SK-N-SH (cell line): ENCODE measurements at regions not wholly inside any gene's neighbourhood (a gene's known extent, or its start where the extent isn't known, plus 50 kb on each side); places are given as distances from the start of the nearest gene placed in this dataset.
"Not testable (repeated sequence)": the region's sequence is repeated elsewhere in the genome, so short reads cannot be mapped to it uniquely, and the experiment has no call there.

ENCODE experiments used
- CTCF ChIA-PET: fragments of 300-600, 350-600 bp; formaldehyde crosslinking; extraction: SDS; loops from one replicate; lab custom pipeline; 2021; lab: Yijun Ruan, JAX
- POLR2A ChIA-PET: fragments of 350-600 bp; sonication (Branson Sonifier 250); formaldehyde crosslinking; extraction: SDS; loops from one replicate; lab custom pipeline; 2020; ENCODE audit warnings: antibody characterized with exemption, inconsistent platforms; lab: Yijun Ruan, JAX
- DNase-seq: peaks from one replicate; pipeline ENCODE4 v3.0.0; 2012
- H2AFZ ChIP-seq: fragments of 200-600 bp; sonication (generic); 2 replicates; pipeline ENCODE4 v1.8.1; 2016; ENCODE audit warnings: antibody characterized with exemption, mild to moderate bottlenecking, low read depth
- H3F3A ChIP-seq: fragments of 200-600 bp; sonication (generic); replicated peaks from 2 replicates; pipeline ENCODE3; 2016; ENCODE audit warnings: antibody characterized with exemption, mild to moderate bottlenecking; ENCODE audit not compliant: insufficient read depth
- H3K27ac ChIP-seq, 2 experiments: fragments of 200-500 bp in 1 of 2; fragments of 200-600 bp in 1 of 2; sonication (Bioruptor generic) in 1 of 2; sonication (generic), shearing (Covaris generic) in 1 of 2; 2 replicates each; pipeline versions ENCODE4 v1.5.1 to v1.6.1; 2014 to 2016; ENCODE audit warnings: low read depth in 2 of 2, inconsistent platforms in 1 of 2, low read length in 1 of 2, mild to moderate bottlenecking in 1 of 2, mixed read lengths in 1 of 2
- H3K27me3 ChIP-seq: fragments of 200-600 bp; sonication (generic), shearing (Covaris generic); 2 replicates; pipeline ENCODE4 v1.6.1; 2016; ENCODE audit warnings: mixed run types; ENCODE audit not compliant: insufficient read depth
- H3K36me3 ChIP-seq, 2 experiments: fragments of 200-500 bp in 1 of 2; fragments of 200-600 bp in 1 of 2; sonication (Bioruptor generic) in 1 of 2; sonication (generic) in 1 of 2; replicated peaks in 1 of 2; 2 replicates each; pipeline versions ENCODE3 to v1.5.1; 2014 to 2016; ENCODE audit warnings: low read length in 1 of 2, mild to moderate bottlenecking in 1 of 2; ENCODE audit not compliant: insufficient read depth in 2 of 2, control insufficient read depth in 1 of 2
- H3K4me1 ChIP-seq, 2 experiments: fragments of 200-500 bp in 1 of 2; fragments of 200-600 bp in 1 of 2; sonication (Bioruptor generic) in 1 of 2; sonication (generic), shearing (Covaris generic) in 1 of 2; 2 replicates each; pipeline versions ENCODE4 v1.5.1 to v1.6.1; 2014 to 2016; ENCODE audit warnings: low read depth in 1 of 2, low read length in 1 of 2, mixed run types in 1 of 2; ENCODE audit not compliant: insufficient read depth in 2 of 2, control insufficient read depth in 1 of 2
- H3K4me2 ChIP-seq: fragments of 200-600 bp; sonication (generic), shearing (Covaris generic); 2 replicates; pipeline ENCODE4 v1.6.1; 2017; ENCODE audit warnings: mixed run types
- H3K4me3 ChIP-seq, 2 experiments: fragments of 200-500 bp in 1 of 2; fragments of 200-600 bp in 1 of 2; sonication (Bioruptor generic) in 1 of 2; sonication (generic), shearing (Covaris generic) in 1 of 2; 2 replicates each; pipeline versions ENCODE4 v1.5.1 to v1.8.1; 2014 to 2016; ENCODE audit warnings: low read depth in 2 of 2, inconsistent platforms in 1 of 2, low read length in 1 of 2, mild to moderate bottlenecking in 1 of 2, mixed read lengths in 1 of 2, moderate library complexity in 1 of 2
- H3K79me2 ChIP-seq: fragments of 200-600 bp; sonication (generic); 2 replicates; pipeline ENCODE4 v1.8.1; 2017; ENCODE audit warnings: mild to moderate bottlenecking; ENCODE audit not compliant: insufficient read depth
- H3K9ac ChIP-seq: fragments of 200-600 bp; sonication (generic); 2 replicates; pipeline ENCODE4 v1.6.1; 2017; ENCODE audit warnings: mixed run types
- H3K9me2 ChIP-seq: fragments of 200-600 bp; sonication (generic); 2 replicates; pipeline ENCODE4 v1.6.1; 2017; ENCODE audit warnings: mixed run types
- H3K9me3 ChIP-seq: fragments of 200-600 bp; sonication (generic); 2 replicates; pipeline ENCODE4 v1.6.1; 2017; ENCODE audit warnings: mixed run types, mild to moderate bottlenecking, moderate library complexity
- H4K20me1 ChIP-seq: fragments of 200-600 bp; sonication (generic); 2 replicates; pipeline ENCODE4 v1.6.1; 2017; ENCODE audit warnings: mild to moderate bottlenecking, mixed run types; ENCODE audit not compliant: insufficient read depth
- ELF1 ChIP-seq: IDR thresholded peaks from 2 replicates; pipeline ENCODE4 v1.4.0; 2012
- EP300 ChIP-seq, 2 experiments: IDR thresholded peaks; 2 replicates each; pipeline versions ENCODE4 v1.4.0 to v1.6.1; 2012; ENCODE audit warnings: borderline replicate concordance in 1 of 2, low read depth in 1 of 2, low read length in 1 of 2
- FOXJ3 ChIP-seq: sonication (generic); formaldehyde crosslinking; IDR thresholded peaks from 2 replicates; pipeline ENCODE4 v1.5.1; 2020; ENCODE audit warnings: mild to moderate bottlenecking, missing genetic modification reagents
- FOXM1 ChIP-seq: IDR thresholded peaks from 2 replicates; pipeline ENCODE4 v1.4.0; 2012; ENCODE audit warnings: low read depth, mild to moderate bottlenecking
- GABPA ChIP-seq: IDR thresholded peaks from 2 replicates; pipeline ENCODE4 v1.4.0; 2012; ENCODE audit warnings: low read depth, mild to moderate bottlenecking
- GATA2 ChIP-seq: sonication (generic); formaldehyde crosslinking; IDR thresholded peaks from 2 replicates; pipeline ENCODE4 v1.5.0; 2020; ENCODE audit warnings: mild to moderate bottlenecking, missing genetic modification reagents
- RCOR1 ChIP-seq: fragments of 150-350 bp; IDR thresholded peaks from 2 replicates; pipeline ENCODE4 v1.6.1; 2017; ENCODE audit warnings: antibody characterized with exemption, low read length
- RFX5 ChIP-seq: IDR thresholded peaks from 2 replicates; pipeline ENCODE4 v1.6.1; 2012; ENCODE audit warnings: mild to moderate bottlenecking, improper control_type of control experiment, low read length
- SMC3 ChIP-seq: IDR thresholded peaks from 2 replicates; pipeline ENCODE4 v1.6.1; 2012; ENCODE audit warnings: low read depth, low read length, improper control_type of control experiment
- TEAD4 ChIP-seq: IDR thresholded peaks from 2 replicates; pipeline ENCODE4 v1.4.0; 2012; ENCODE audit warnings: mild to moderate bottlenecking, borderline replicate concordance; ENCODE audit not compliant: insufficient read depth
- YY1 ChIP-seq: IDR thresholded peaks from 2 replicates; pipeline ENCODE4 v1.4.0; 2012; ENCODE audit warnings: low read depth, mild to moderate bottlenecking
- ZBTB33 ChIP-seq: IDR thresholded peaks from 2 replicates; pipeline ENCODE4 v1.4.0; 2012; ENCODE audit warnings: low read depth, borderline replicate concordance
- WGBS: methylation state at CpG from one replicate; pipeline ENCODE4 v1.1.6; 2017; ENCODE audit warnings: low lambda C conversion rate; 5-methylcytosine and 5-hydroxymethylcytosine counted together
- TF ChIP-seq, protein P1 (sequence below): fragments of 200-600 bp; sonication (generic); IDR thresholded peaks from 2 replicates; pipeline ENCODE4 v1.6.1; 2017; ENCODE audit warnings: antibody characterized with exemption, mild to moderate bottlenecking, moderate library complexity

- Histone ChIP-seq H3K27ac (no peak overlapping the region), H3K4me1 (no peaks in the 10 kb centered on the region), H3K9ac (no peak overlapping the region), H3K9me3 (no peaks in the 10 kb centered on the region), H4K20me1 (no peaks in the 10 kb centered on the region), H3F3A (no peaks in the 10 kb centered on the region), H3K9me2 (no peaks in the 10 kb centered on the region), H3K79me2 (no peaks in the 10 kb centered on the region), H3K36me3 (no peaks in the 10 kb centered on the region), H2AFZ (no peak overlapping the region), H3K4me2 (no peak overlapping the region), H3K4me3 (no peak overlapping the region), H3K27me3 (no peaks in the 10 kb centered on the region; the same call in 1 of the 2 replicates)
- TF ChIP-seq ZBTB33 (no peak), GATA2 (CRISPR knock-in tag) (no peak), TEAD4 (no peak)
- POLR2A ChIA-PET = no interaction called here
- CTCF ChIA-PET = interaction anchor here (5.4 kb wide), 1 partner anchor 113 kb away, joined by 19 read pairs; no protein-coding TSS in a partner anchor
- no peak for DNase-seq
- WGBS = 36% methylated on average over 2 of the region's 2 CpGs
Measured at GRCh38 chr13:91249861-91250260, 97.6 kb upstream of the MIR17HG start.

GRCh38 chr13:91251573-91251972 is 95.9 kb upstream of the MIR17HG start:
- H3K4me1 ChIP-seq, H3K27ac ChIP-seq, H4K20me1 ChIP-seq, H3K27me3 ChIP-seq, H3K4me2 ChIP-seq, H3K79me2 ChIP-seq, H2AFZ ChIP-seq, CTCF ChIA-PET, H3K4me3 ChIP-seq, H3F3A ChIP-seq, H3K9ac ChIP-seq, DNase-seq, H3K36me3 ChIP-seq, H3K9me3 ChIP-seq, H3K9me2 ChIP-seq, POLR2A ChIA-PET: not testable (repeated sequence)
- WGBS = 61% methylated on average over 4 of the region's 4 CpGs

DNA sequence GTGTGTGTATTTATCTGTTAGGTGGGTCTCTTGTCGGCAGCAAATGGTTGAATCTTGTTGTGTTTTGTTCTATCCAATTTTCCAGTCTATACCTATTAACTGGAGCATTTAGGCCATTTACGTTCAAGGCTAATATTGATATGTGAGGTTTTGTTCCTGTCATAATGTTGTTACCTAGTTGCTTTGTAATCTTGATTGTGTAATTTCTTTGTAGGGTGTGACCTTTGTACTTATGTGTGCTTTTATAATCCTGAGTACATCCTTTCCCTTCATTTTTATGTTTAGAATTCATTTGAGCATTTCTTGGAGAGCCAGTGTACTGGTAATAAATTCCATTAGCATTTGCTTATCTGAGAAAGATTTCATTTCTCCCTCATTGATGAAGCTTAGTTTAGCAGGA is 83.0 kb upstream of the MIR17HG start:
- Histone ChIP-seq H4K20me1 (no peaks in the 10 kb centered on the region), H3K9ac (no peak overlapping the region), H3F3A (no peaks in the 10 kb centered on the region), H3K9me2 (no peaks in the 10 kb centered on the region), H3K79me2 (no peaks in the 10 kb centered on the region), H3K4me2 (no peak overlapping the region), H3K4me1 (no peaks in the 10 kb centered on the region), H3K9me3 (no peaks in the 10 kb centered on the region), H3K27me3 (no peaks in the 10 kb centered on the region), H2AFZ (no peak overlapping the region), H3K36me3 (no peaks in the 10 kb centered on the region), H3K4me3 (no peak overlapping the region), H3K27ac (no peak overlapping the region)
- DNase-seq = no peak
- CTCF ChIA-PET = no interaction called here
- TF ChIP-seq RFX5 (no peak), RCOR1 (no peak), SMC3 (no peak), ELF1 (no peak), FOXM1 (no peak), YY1 (no peak), GABPA (no peak), FOXJ3 (CRISPR knock-in tag) (no peak), EP300 (IDR thresholded peaks at IDR 0.05; ENCODE audit: borderline replicate concordance in 1 of 2, low read depth in 1 of 2, low read length in 1 of 2) (no peak)
- TF ChIP-seq, protein P1, sequence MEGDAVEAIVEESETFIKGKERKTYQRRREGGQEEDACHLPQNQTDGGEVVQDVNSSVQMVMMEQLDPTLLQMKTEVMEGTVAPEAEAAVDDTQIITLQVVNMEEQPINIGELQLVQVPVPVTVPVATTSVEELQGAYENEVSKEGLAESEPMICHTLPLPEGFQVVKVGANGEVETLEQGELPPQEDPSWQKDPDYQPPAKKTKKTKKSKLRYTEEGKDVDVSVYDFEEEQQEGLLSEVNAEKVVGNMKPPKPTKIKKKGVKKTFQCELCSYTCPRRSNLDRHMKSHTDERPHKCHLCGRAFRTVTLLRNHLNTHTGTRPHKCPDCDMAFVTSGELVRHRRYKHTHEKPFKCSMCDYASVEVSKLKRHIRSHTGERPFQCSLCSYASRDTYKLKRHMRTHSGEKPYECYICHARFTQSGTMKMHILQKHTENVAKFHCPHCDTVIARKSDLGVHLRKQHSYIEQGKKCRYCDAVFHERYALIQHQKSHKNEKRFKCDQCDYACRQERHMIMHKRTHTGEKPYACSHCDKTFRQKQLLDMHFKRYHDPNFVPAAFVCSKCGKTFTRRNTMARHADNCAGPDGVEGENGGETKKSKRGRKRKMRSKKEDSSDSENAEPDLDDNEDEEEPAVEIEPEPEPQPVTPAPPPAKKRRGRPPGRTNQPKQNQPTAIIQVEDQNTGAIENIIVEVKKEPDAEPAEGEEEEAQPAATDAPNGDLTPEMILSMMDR = no peak
- 47% methylated on average over 2 of the region's 2 CpGs for WGBS
- POLR2A ChIA-PET = no interaction called here
